Hypothalamus (tissue), 51 donors: ENCODE measurements at regions not wholly inside any gene's neighbourhood (a gene's known extent, or its start where the extent isn't known, plus 50 kb on each side); places are given as distances from the start of the nearest gene placed in this dataset.
"Not testable (repeated sequence)": the region's sequence is repeated elsewhere in the genome, so short reads cannot be mapped to it uniquely, and the experiment has no call there.

Experiments
- DNase-seq, 51 donors: peaks; one replicate each; lab custom pipeline; 2025; lab: John Stamatoyannopoulos, UW

DNA sequence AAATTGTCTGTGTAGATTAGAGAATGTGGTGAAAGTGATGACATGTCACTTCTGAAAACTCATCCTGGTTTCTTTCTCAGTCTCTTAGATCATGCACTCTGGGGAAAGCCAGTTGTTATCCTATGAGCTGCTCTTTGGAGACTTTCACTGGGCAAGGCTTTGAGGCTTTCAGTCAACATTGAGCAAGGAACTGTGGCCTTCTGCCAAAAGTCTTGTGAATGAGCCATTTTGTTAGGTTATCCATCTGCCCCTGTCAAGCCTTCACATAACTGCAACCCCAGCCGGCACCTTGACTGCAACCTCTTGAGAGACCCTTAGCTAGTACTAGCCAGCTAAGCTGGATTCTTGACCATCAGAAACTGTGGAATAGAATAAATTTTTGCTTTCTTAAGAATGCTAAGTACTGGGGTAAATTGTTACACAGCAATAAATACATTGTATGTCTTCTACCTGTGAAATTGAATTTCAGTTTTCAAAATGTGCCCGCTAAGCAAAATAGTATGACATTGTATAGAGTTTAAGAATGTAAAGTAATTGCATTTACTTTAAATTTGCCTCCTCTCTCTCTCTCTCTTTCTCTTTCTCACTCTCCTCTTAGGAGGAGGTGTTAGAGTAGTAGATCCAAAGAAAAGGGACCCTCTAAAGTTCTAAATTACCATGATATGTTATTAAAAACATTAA, 1273.0 kb downstream of the RAPGEF2 start:
- DNase-seq = no peak

- DNase-seq = no peak
Measured at GRCh38 chr4:160386846-160387245, 1284.0 kb downstream of the RAPGEF2 start.

GRCh38 chr4:160399826-160400225, 1296.9 kb downstream of the RAPGEF2 start:
- DNase-seq = no peak

DNA sequence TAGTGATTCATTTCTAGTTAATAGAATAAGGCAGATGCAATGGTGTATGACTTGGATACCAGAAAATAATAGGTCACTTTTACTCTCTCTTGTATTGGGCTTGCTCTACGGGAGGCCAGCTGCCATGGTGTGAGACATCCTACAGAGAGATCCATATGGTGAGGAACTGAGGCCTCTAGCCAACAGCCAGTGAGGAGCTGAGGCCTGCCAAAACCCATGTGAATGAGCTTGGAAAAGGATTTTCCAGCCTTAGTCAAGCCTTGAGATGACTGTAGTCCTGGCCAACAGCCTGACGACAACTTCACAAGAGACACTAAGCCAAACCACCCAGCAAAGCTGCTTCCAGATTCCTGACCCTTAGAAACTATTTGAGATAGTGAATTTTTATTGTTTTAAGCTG, 1300.2 kb downstream of the RAPGEF2 start:
- no peak for DNase-seq

GRCh38 chr4:160406263-160406825, 1303.5 kb downstream of the RAPGEF2 start:
- no peak for DNase-seq

GRCh38 chr4:160414496-160414895, 1311.6 kb downstream of the RAPGEF2 start:
- DNase-seq = no peak

- DNase-seq = no peak
Measured at GRCh38 chr4:160423879-160424451, 1321.1 kb downstream of the RAPGEF2 start.

- no peak for DNase-seq
Measured at GRCh38 chr4:160426233-160426632, 1323.4 kb downstream of the RAPGEF2 start.

DNA sequence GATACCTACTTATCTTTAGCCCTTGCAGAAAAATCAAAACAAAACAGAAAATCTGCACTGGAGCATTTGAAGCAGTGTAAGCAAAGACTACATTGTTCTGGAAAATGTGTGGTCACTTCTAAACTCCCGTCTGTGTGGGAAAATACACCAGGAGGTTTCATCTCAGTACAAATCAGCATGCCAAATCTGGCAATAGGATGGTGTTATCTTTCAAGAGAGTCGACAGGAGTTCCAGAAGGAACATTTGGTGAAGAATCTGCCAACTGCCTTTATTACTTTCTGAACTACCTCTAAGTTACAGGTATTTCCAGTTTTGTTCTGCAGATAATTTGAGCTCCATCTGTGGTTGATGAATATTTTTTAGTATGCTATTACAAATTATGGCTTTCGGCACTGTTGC, 1348.0 kb downstream of the RAPGEF2 start:
- DNase-seq = no peak

- DNase-seq = not testable (repeated sequence)
Measured at GRCh38 chr4:160481696-160482690, 1379.1 kb downstream of the RAPGEF2 start.

DNA sequence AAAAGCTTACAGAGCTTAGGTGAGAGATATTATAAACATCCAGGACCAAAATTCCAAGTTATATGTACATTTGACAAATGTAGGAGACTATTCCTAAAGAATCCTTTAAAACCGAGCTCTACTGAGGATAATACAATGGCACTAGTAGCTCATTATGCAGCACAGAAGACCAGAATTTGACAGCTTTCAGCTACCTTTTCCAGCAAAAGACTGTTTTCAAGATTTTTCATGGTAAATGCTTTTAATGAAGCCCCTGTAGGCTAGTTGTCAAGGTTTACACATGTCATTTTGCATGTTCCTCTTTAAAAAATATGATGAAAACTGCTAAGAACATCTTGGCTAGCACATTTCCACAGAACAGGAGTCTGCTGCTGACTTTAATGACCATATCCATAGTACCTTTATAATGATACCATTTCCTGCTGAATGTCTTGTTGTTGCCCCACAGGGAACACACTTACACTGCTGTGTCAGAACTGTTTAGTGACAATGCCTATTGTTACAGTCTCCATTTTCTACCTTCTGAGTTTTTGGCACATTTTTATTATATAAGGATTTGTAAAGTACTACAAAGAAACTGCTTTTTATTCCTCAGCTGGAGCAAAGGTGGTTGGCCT, 1382.3 kb downstream of the RAPGEF2 start:
- DNase-seq = no peak

GRCh38 chr4:160492181-160492580, 1389.3 kb downstream of the RAPGEF2 start:
- no peak for DNase-seq

DNA sequence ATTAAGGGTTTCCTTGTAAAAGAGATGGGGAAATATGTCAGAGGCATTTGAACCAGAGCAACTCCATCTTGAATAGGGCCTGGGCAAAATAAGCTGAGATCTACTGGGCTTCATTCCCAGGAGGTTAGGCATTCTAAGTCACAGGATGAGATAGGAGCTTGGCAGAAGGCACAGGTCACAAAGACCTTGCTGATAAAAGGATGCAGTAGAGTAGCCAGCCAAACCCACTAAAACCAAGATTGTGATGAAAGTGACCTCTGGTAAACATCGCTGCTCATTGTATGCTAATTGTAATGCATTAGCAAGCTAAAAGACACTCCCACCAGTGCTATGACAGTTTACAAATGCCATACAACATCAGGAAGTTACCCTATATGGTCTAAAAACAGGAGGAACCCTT, 1390.3 kb downstream of the RAPGEF2 start:
- DNase-seq = no peak

DNA sequence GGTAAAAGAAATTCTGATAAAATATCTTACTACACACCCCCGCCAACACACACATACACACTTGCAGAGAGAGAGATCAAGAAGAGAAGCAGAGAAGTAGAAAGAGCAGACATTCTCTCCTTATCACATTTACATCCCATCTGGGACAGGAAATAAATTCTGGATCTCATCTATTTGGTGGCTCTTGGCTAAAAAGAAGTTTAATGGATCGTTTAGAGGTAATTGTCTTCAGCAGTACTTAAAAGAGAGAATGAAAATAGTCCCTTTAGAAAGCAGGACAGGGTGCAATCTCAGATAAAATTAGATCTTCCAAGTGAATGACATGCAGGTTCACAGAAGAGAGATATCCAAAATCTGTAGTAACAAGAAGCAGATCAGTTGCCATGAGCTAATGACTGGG, 1392.5 kb downstream of the RAPGEF2 start:
- no peak for DNase-seq

DNA sequence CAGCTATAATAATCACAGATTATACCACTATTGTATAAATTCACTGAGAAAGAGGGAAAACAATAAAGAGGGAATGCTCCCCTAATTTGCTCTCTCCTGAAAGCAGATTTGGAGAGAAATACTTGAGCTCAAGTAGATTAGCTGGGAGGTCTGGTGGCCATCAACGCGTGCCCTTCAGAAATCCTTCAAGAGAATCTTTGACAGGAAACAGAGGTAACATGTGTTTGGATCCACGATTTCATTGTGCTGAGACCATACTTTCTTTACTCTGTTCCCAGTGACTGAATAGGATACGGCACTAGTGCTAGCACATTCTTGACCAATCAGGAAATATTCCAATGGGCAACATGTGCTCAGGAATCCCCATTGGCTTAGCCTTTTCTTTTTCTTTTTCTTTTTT, 1395.3 kb downstream of the RAPGEF2 start:
- DNase-seq = no peak

- DNase-seq = no peak
Measured at GRCh38 chr4:160505724-160506123, 1402.8 kb downstream of the RAPGEF2 start.

- DNase-seq = no peak
Measured at GRCh38 chr4:160510928-160511327, 1408.0 kb downstream of the RAPGEF2 start.

DNA sequence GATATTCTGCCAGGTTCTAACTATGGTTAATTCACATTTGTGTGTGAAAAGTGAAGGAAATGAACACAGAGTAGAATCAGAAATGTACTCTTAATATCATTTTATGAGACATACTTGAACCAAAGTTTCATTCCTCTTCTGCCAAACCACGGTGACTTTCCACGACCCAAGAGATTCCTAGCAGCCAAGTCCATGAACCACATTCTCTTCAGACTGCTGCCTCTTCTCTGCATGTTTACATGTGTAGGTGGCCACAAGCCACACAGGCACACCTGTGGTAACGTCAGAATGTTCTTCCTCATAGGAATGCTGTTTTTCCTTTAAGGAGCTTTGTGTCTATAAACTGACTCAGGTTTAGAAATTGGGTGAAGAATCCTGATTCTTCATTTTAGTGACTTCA, 1411.2 kb downstream of the RAPGEF2 start:
- DNase-seq = no peak

DNA sequence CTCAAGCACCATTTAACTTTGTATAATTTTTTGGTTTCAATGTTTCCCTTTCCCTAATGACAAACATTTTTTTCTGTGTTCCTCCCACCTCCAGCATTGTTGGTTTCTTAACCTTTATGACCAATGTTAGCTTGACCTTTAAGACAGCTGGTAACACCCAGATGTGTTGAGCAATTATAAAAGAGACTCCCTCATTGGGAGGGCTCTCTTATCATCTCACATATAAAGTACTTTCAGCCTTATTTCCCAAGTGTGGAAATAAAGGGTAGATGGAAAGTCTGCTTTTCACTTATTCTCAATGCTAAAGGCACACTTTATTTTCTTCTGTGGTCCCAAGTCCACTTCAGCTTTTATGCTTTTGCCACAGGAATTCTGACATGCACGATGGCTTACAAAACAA, 1420.4 kb downstream of the RAPGEF2 start:
- no peak for DNase-seq

DNA sequence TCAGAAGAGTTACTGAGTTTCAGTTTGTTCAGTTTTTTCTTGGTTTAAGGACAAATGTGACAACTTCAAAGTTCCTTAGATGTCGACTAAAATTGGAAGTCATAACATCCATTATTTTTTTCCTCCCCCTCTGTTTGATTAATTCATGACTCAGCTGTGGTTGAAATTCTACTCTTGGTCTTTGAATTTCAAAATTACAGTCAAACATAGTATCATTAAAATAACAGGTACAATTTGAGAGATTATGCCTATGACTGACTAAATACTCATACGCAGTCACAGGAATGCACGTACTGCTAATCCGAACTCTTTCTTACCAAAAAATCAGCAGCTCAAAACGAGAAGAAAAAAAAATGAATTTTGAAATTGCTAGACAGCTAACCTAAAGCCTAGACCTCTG, 1434.8 kb downstream of the RAPGEF2 start:
- no peak for DNase-seq

GRCh38 chr4:160546201-160546600, 1443.3 kb downstream of the RAPGEF2 start:
- DNase-seq = no peak
